K562 (cell line): ENCODE measurements at regions not wholly inside any gene's neighbourhood (a gene's known extent, or its start where the extent isn't known, plus 50 kb on each side); places are given as distances from the start of the nearest gene placed in this dataset. TPM values are rescaled to one million over a fixed set of nuclear protein-coding genes. Genes with fewer than 3 reads are reported as not detected.

ENCODE experiments used
- small RNA-seq: library from RNA; depleted of rRNA; stranded (forward); fragments of <200 nt; gene quantifications from one replicate; pipeline ENCODE3, GENCODE V24; 2014

Small RNAs in the stretch of these regions (small RNA-seq; reads per million reads assigned to genes)
- not detected for gene RNU6ATAC33P
